SK-N-SH (cell line): ENCODE measurements at regions not wholly inside any gene's neighbourhood (a gene's known extent, or its start where the extent isn't known, plus 50 kb on each side); places are given as distances from the start of the nearest gene placed in this dataset.

Source experiments
- CTCF ChIA-PET: fragments of 300-600, 350-600 bp; formaldehyde crosslinking; extraction: SDS; loops from one replicate; lab custom pipeline; 2021; lab: Yijun Ruan, JAX
- POLR2A ChIA-PET: fragments of 350-600 bp; sonication (Branson Sonifier 250); formaldehyde crosslinking; extraction: SDS; loops from one replicate; lab custom pipeline; 2020; ENCODE audit warnings: antibody characterized with exemption, inconsistent platforms; lab: Yijun Ruan, JAX
- DNase-seq: peaks from one replicate; pipeline ENCODE4 v3.0.0; 2012
- H2AFZ ChIP-seq: fragments of 200-600 bp; sonication (generic); 2 replicates; pipeline ENCODE4 v1.8.1; 2016; ENCODE audit warnings: antibody characterized with exemption, mild to moderate bottlenecking, low read depth
- H3F3A ChIP-seq: fragments of 200-600 bp; sonication (generic); replicated peaks from 2 replicates; pipeline ENCODE3; 2016; ENCODE audit warnings: antibody characterized with exemption, mild to moderate bottlenecking; ENCODE audit not compliant: insufficient read depth
- H3K27ac ChIP-seq, 2 experiments: fragments of 200-500 bp in 1 of 2; fragments of 200-600 bp in 1 of 2; sonication (Bioruptor generic) in 1 of 2; sonication (generic), shearing (Covaris generic) in 1 of 2; 2 replicates each; pipeline versions ENCODE4 v1.5.1 to v1.6.1; 2014 to 2016; ENCODE audit warnings: low read depth in 2 of 2, inconsistent platforms in 1 of 2, low read length in 1 of 2, mild to moderate bottlenecking in 1 of 2, mixed read lengths in 1 of 2
- H3K27me3 ChIP-seq: fragments of 200-600 bp; sonication (generic), shearing (Covaris generic); 2 replicates; pipeline ENCODE4 v1.6.1; 2016; ENCODE audit warnings: mixed run types; ENCODE audit not compliant: insufficient read depth
- H3K36me3 ChIP-seq, 2 experiments: fragments of 200-500 bp in 1 of 2; fragments of 200-600 bp in 1 of 2; sonication (Bioruptor generic) in 1 of 2; sonication (generic) in 1 of 2; replicated peaks in 1 of 2; 2 replicates each; pipeline versions ENCODE3 to v1.5.1; 2014 to 2016; ENCODE audit warnings: low read length in 1 of 2, mild to moderate bottlenecking in 1 of 2; ENCODE audit not compliant: insufficient read depth in 2 of 2, control insufficient read depth in 1 of 2
- H3K4me1 ChIP-seq, 2 experiments: fragments of 200-500 bp in 1 of 2; fragments of 200-600 bp in 1 of 2; sonication (Bioruptor generic) in 1 of 2; sonication (generic), shearing (Covaris generic) in 1 of 2; 2 replicates each; pipeline versions ENCODE4 v1.5.1 to v1.6.1; 2014 to 2016; ENCODE audit warnings: low read depth in 1 of 2, low read length in 1 of 2, mixed run types in 1 of 2; ENCODE audit not compliant: insufficient read depth in 2 of 2, control insufficient read depth in 1 of 2
- H3K4me2 ChIP-seq: fragments of 200-600 bp; sonication (generic), shearing (Covaris generic); 2 replicates; pipeline ENCODE4 v1.6.1; 2017; ENCODE audit warnings: mixed run types
- H3K4me3 ChIP-seq, 2 experiments: fragments of 200-500 bp in 1 of 2; fragments of 200-600 bp in 1 of 2; sonication (Bioruptor generic) in 1 of 2; sonication (generic), shearing (Covaris generic) in 1 of 2; 2 replicates each; pipeline versions ENCODE4 v1.5.1 to v1.8.1; 2014 to 2016; ENCODE audit warnings: low read depth in 2 of 2, inconsistent platforms in 1 of 2, low read length in 1 of 2, mild to moderate bottlenecking in 1 of 2, mixed read lengths in 1 of 2, moderate library complexity in 1 of 2
- H3K79me2 ChIP-seq: fragments of 200-600 bp; sonication (generic); 2 replicates; pipeline ENCODE4 v1.8.1; 2017; ENCODE audit warnings: mild to moderate bottlenecking; ENCODE audit not compliant: insufficient read depth
- H3K9ac ChIP-seq: fragments of 200-600 bp; sonication (generic); 2 replicates; pipeline ENCODE4 v1.6.1; 2017; ENCODE audit warnings: mixed run types
- H3K9me2 ChIP-seq: fragments of 200-600 bp; sonication (generic); 2 replicates; pipeline ENCODE4 v1.6.1; 2017; ENCODE audit warnings: mixed run types
- H3K9me3 ChIP-seq: fragments of 200-600 bp; sonication (generic); 2 replicates; pipeline ENCODE4 v1.6.1; 2017; ENCODE audit warnings: mixed run types, mild to moderate bottlenecking, moderate library complexity
- H4K20me1 ChIP-seq: fragments of 200-600 bp; sonication (generic); 2 replicates; pipeline ENCODE4 v1.6.1; 2017; ENCODE audit warnings: mild to moderate bottlenecking, mixed run types; ENCODE audit not compliant: insufficient read depth
- ELF1 ChIP-seq: IDR thresholded peaks from 2 replicates; pipeline ENCODE4 v1.4.0; 2012
- EZH2phosphoT487 ChIP-seq: fragments of 200-600 bp; sonication (generic); IDR thresholded peaks from 2 replicates; pipeline ENCODE4 v1.6.1; 2017; ENCODE audit warnings: low read depth, mixed run types, mild to moderate bottlenecking, antibody characterized with exemption, moderate library complexity, borderline replicate concordance
- FOXJ3 ChIP-seq: sonication (generic); formaldehyde crosslinking; IDR thresholded peaks from 2 replicates; pipeline ENCODE4 v1.5.1; 2020; ENCODE audit warnings: mild to moderate bottlenecking, missing genetic modification reagents
- GABPA ChIP-seq: IDR thresholded peaks from 2 replicates; pipeline ENCODE4 v1.4.0; 2012; ENCODE audit warnings: low read depth, mild to moderate bottlenecking
- JUND ChIP-seq: IDR thresholded peaks from 2 replicates; pipeline ENCODE4 v1.4.0; 2012
- MEF2A ChIP-seq: IDR thresholded peaks from 2 replicates; pipeline ENCODE4 v1.4.0; 2012; ENCODE audit warnings: low read depth, borderline replicate concordance
- NRF1 ChIP-seq: IDR thresholded peaks from 2 replicates; pipeline ENCODE4 v1.6.1; 2012; ENCODE audit warnings: low read depth, mild to moderate bottlenecking, low read length
- RCOR1 ChIP-seq: fragments of 150-350 bp; IDR thresholded peaks from 2 replicates; pipeline ENCODE4 v1.6.1; 2017; ENCODE audit warnings: antibody characterized with exemption, low read length
- SMC3 ChIP-seq: IDR thresholded peaks from 2 replicates; pipeline ENCODE4 v1.6.1; 2012; ENCODE audit warnings: low read depth, low read length, improper control_type of control experiment
- TCF12 ChIP-seq: IDR thresholded peaks from 2 replicates; pipeline ENCODE4 v1.4.0; 2012
- TEAD4 ChIP-seq: IDR thresholded peaks from 2 replicates; pipeline ENCODE4 v1.4.0; 2012; ENCODE audit warnings: mild to moderate bottlenecking, borderline replicate concordance; ENCODE audit not compliant: insufficient read depth
- YY1 ChIP-seq: IDR thresholded peaks from 2 replicates; pipeline ENCODE4 v1.4.0; 2012; ENCODE audit warnings: low read depth, mild to moderate bottlenecking
- WGBS: methylation state at CpG from one replicate; pipeline ENCODE4 v1.1.6; 2017; ENCODE audit warnings: low lambda C conversion rate; 5-methylcytosine and 5-hydroxymethylcytosine counted together
- TF ChIP-seq, protein P1 (sequence below): IDR thresholded peaks from 2 replicates; pipeline ENCODE4 v1.6.1; 2012; ENCODE audit warnings: mild to moderate bottlenecking, low read depth, low read length, moderate library complexity
- TF ChIP-seq, protein P2 (sequence below): fragments of 200-600 bp; sonication (generic); IDR thresholded peaks from 2 replicates; pipeline ENCODE4 v1.6.1; 2017; ENCODE audit warnings: antibody characterized with exemption, mild to moderate bottlenecking, moderate library complexity
- TF ChIP-seq, protein P3 (sequence below): IDR thresholded peaks from 2 replicates; pipeline ENCODE4 v1.4.0; 2012; ENCODE audit warnings: low read depth

DNA sequence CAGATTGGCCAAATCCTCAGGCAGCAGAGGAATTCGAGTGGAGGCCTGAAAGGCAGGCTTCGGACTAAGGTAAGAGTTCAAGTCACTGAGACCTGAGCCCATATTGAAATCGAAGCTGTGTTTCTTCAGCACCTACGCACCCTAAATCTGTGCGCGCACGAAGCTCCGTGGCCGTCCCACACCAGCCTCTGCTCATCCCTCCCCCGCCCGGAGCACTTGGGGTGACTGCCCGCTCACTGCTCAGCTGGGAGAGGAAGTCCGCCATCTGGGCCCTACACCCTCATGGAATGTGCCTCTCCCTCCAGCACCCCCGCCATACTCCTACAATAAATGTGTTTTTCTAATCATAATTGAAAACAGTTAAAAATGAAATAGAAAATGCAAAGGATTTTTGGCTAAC is 734.5 kb downstream of the GALR1 start (continued):
- TF ChIP-seq, protein P1, sequence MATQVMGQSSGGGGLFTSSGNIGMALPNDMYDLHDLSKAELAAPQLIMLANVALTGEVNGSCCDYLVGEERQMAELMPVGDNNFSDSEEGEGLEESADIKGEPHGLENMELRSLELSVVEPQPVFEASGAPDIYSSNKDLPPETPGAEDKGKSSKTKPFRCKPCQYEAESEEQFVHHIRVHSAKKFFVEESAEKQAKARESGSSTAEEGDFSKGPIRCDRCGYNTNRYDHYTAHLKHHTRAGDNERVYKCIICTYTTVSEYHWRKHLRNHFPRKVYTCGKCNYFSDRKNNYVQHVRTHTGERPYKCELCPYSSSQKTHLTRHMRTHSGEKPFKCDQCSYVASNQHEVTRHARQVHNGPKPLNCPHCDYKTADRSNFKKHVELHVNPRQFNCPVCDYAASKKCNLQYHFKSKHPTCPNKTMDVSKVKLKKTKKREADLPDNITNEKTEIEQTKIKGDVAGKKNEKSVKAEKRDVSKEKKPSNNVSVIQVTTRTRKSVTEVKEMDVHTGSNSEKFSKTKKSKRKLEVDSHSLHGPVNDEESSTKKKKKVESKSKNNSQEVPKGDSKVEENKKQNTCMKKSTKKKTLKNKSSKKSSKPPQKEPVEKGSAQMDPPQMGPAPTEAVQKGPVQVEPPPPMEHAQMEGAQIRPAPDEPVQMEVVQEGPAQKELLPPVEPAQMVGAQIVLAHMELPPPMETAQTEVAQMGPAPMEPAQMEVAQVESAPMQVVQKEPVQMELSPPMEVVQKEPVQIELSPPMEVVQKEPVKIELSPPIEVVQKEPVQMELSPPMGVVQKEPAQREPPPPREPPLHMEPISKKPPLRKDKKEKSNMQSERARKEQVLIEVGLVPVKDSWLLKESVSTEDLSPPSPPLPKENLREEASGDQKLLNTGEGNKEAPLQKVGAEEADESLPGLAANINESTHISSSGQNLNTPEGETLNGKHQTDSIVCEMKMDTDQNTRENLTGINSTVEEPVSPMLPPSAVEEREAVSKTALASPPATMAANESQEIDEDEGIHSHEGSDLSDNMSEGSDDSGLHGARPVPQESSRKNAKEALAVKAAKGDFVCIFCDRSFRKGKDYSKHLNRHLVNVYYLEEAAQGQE: no peak
- no peak for TF ChIP-seq FOXJ3 (CRISPR knock-in tag)
- TF ChIP-seq, protein P2, sequence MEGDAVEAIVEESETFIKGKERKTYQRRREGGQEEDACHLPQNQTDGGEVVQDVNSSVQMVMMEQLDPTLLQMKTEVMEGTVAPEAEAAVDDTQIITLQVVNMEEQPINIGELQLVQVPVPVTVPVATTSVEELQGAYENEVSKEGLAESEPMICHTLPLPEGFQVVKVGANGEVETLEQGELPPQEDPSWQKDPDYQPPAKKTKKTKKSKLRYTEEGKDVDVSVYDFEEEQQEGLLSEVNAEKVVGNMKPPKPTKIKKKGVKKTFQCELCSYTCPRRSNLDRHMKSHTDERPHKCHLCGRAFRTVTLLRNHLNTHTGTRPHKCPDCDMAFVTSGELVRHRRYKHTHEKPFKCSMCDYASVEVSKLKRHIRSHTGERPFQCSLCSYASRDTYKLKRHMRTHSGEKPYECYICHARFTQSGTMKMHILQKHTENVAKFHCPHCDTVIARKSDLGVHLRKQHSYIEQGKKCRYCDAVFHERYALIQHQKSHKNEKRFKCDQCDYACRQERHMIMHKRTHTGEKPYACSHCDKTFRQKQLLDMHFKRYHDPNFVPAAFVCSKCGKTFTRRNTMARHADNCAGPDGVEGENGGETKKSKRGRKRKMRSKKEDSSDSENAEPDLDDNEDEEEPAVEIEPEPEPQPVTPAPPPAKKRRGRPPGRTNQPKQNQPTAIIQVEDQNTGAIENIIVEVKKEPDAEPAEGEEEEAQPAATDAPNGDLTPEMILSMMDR: no peak

DNA sequence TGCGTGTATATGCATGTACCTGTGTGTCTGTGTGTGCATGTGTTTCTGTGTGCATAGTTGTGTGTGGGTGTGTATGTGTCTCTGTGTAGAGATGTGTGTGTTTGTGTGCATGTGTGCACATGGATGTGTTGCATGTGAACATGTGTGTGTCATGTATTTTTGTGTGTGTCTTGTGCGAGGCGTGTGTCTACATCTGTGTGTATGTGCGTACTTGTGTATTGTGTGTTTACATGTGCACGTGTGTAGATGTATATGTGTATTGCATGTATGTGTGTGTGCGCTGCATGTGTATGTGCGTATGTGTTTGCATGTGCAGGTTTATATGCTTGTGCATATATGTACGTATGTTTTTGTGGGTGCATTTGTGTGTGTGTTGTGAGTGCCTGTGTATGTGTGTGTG is 735.2 kb downstream of the GALR1 start:
- ChIA-PET CTCF (no interaction called here), POLR2A (no interaction called here)
- no peak overlapping the region for H3K9ac ChIP-seq
- 33% methylated on average over 8 of the region's 8 CpGs for WGBS
- no peaks in the 10 kb centered on the region for H3K4me1 ChIP-seq
- TF ChIP-seq ELF1 (no peak), TEAD4 (no peak), SMC3 (no peak), JUND (no peak), RCOR1 (no peak), YY1 (no peak)
- no peaks in the 10 kb centered on the region for H3K27me3 ChIP-seq
- no peak overlapping the region for H3K4me2 ChIP-seq
- no peak overlapping the region for H3K27ac ChIP-seq
- H3K79me2 ChIP-seq: no peaks in the 10 kb centered on the region
- H3F3A ChIP-seq: no peaks in the 10 kb centered on the region
- H3K36me3 ChIP-seq: no peaks in the 10 kb centered on the region
- no peaks in the 10 kb centered on the region for H3K9me2 ChIP-seq
- H3K9me3 ChIP-seq: no peaks in the 10 kb centered on the region
- H3K4me3 ChIP-seq: no peak overlapping the region
- H2AFZ ChIP-seq: no peak overlapping the region
- H4K20me1 ChIP-seq: no peaks in the 10 kb centered on the region
- DNase-seq: no peak

DNA sequence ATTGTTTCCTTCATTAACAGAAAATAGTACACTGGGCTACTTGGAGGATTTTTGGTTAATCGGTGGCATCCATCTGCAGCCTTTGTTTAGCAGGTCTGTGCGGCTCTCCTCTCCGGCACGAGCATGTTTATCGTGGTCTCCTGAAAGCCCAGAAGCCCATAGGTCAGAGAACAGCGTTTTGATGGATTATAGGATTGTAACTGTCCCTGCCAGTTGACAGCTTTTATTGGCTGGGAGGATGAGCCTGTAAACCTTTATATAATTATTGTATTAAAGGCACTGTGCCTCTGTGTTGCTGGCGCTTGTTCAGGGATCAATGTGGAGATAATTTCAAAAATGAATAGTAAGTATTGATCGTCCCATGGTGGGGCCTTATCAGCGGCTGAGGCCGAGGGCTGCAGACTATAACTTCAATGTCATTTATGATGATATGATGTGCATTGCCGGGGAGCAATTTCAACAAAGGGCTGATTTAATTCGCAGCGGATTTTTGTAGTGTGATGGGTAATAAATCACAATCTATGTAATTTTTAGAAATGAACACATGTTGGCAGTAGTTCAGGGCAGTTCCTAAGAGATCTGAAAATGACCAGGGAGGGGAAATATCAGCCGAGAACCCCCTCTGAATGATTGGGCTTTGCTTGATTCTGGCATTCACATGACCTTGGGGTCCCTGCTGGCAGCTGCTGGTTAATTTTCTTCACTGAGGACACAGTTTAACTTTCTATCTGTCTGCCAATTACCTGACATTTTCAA is 736.1 kb downstream of the GALR1 start:
- Histone ChIP-seq H3K9ac (no peak overlapping the region), H3K4me2 (no peak overlapping the region), H3K27ac (no peak overlapping the region), H4K20me1 (no peaks in the 10 kb centered on the region), H3K27me3 (no peaks in the 10 kb centered on the region), H3K9me2 (no peaks in the 10 kb centered on the region), H3K9me3 (no peaks in the 10 kb centered on the region), H3K4me3 (no peak overlapping the region), H2AFZ (no peak overlapping the region), H3K4me1 (no peaks in the 10 kb centered on the region), H3K79me2 (no peaks in the 10 kb centered on the region), H3K36me3 (no peaks in the 10 kb centered on the region), H3F3A (no peaks in the 10 kb centered on the region)
- ChIA-PET POLR2A (no interaction called here), CTCF (no interaction called here)
- whole genome bisulfite sequencing: 2% methylated on average over 14 of the region's 14 CpGs
- DNase-seq: no peak
- TF ChIP-seq GABPA: no peak
- no peak for TF ChIP-seq NRF1
- TF ChIP-seq ELF1: no peak
- no peak for TF ChIP-seq MEF2A
- TF ChIP-seq TCF12: no peak
- no peak for TF ChIP-seq EZH2phosphoT487
- TF ChIP-seq, protein P3, sequence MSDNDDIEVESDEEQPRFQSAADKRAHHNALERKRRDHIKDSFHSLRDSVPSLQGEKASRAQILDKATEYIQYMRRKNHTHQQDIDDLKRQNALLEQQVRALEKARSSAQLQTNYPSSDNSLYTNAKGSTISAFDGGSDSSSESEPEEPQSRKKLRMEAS: no peak
- TF ChIP-seq, protein P1: no peak
- TF ChIP-seq JUND: no peak
